ENCODE measurements at regions not wholly inside any gene's neighbourhood (a gene's known extent, or its start where the extent isn't known, plus 50 kb on each side); places are given as distances from the start of the nearest gene placed in this dataset.

DNA sequence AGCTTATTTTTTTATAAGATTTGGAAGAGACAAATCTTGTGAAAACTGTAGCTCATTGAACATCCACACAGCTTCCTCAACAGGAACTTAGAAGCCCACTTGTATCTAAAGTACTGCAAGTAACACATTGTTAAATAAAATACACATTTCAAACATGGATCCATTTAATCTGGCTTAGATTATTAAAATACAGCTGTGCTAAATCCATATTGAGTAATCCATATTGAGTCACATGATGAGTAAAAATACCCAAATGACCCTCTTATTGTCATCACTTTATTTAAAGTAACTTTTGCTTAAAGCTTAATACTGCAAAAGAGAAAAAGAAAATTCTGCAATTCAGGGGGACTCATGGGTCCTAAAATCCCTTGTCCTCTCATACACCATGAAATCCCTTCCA, 133.3 kb downstream of the OSR1 start:
- H2BK5ac ChIP-seq (ENCODE audit: low read depth, low read length, poor library complexity, severe bottlenecking) = no peak overlapping the region
- no peak overlapping the region for H2BK20ac ChIP-seq (ENCODE audit: low read depth, low read length)
- no peak overlapping the region for H2AK9ac ChIP-seq (replicated peaks; ENCODE audit: low read depth, low read length, poor library complexity)
- BruUV-seq (replicated peaks) = no TSS peak
- H3K36me3 ChIP-seq (ENCODE audit: control insufficient read depth, insufficient read depth, low read length) = no peaks in the 10 kb centered on the region
- no peak overlapping the region for H3K14ac ChIP-seq (replicated peaks; ENCODE audit: low read depth, low read length)
- no peak overlapping the region for H3K23ac ChIP-seq (ENCODE audit: low read depth, low read length)
- H3K9me1 ChIP-seq (ENCODE audit: insufficient read depth, low read length) = 0 out of 2 replicates have a peak, but pooled peaks cover 3% of the 10 kb centered on the region
- no peak overlapping the region for H2BK15ac ChIP-seq (ENCODE audit: low read depth, low read length)
- no peaks in the 10 kb centered on the region for H3K9me3 ChIP-seq (ENCODE audit: control insufficient read depth, insufficient read depth, low read length)
- no peaks in the 10 kb centered on the region for H4K20me1 ChIP-seq (ENCODE audit: insufficient read depth, low read length)
- DNase-seq (no peak), ATAC-seq (ENCODE audit: low read depth) (no peak)
- no peaks in the 10 kb centered on the region for H3K79me1 ChIP-seq (ENCODE audit: low read depth in 1 of 2, low read length in 2 of 2)
- in situ Hi-C loops (cut with MboI; ENCODE audit: low sequenced_read_pairs) = no loop called here
- no peaks in the 10 kb centered on the region; the same call in 1 of the 2 replicates for H3K27me3 ChIP-seq (ENCODE audit: control insufficient read depth, insufficient read depth, low read length)
- H3K4me2 ChIP-seq (ENCODE audit: low read depth, low read length) = no peak overlapping the region
- no peak overlapping the region for H3K4ac ChIP-seq (ENCODE audit: low read depth, low read length)
- H4K91ac ChIP-seq (ENCODE audit: insufficient read depth, low read depth, low read length) = no peak overlapping the region
- no peak overlapping the region for H2BK120ac ChIP-seq (ENCODE audit: low read depth, low read length)
- ChIA-PET POLR2A (ENCODE audit: unreplicated experiment) (no interaction called here), CTCF (interaction anchor here (0.6 kb wide), 1 partner anchor 480 kb away, joined by 4 read pairs; no protein-coding TSS in a partner anchor)
- no peak overlapping the region for H3K18ac ChIP-seq (ENCODE audit: low read depth, low read length)
- intact Hi-C loops (cut with micrococcal nuclease) = no loop called here
- no peak overlapping the region for H3K27ac ChIP-seq (ENCODE audit: insufficient read depth, low read length)
- peaks cover 8% of the 10 kb centered on the region for H3K4me1 ChIP-seq (ENCODE audit: control insufficient read depth, insufficient read depth, low read length)
- H4K8ac ChIP-seq (ENCODE audit: low read depth in 2 of 2, low read length in 2 of 2) = no peak overlapping the region
- TF ChIP-seq RFX5 (IDR thresholded peaks at IDR 0.05; ENCODE audit: low read depth, low read length) (no peak), FOS (IDR thresholded peaks at IDR 0.05; ENCODE audit: low read depth, low read length) (no peak), RCOR1 (IDR thresholded peaks at IDR 0.05; ENCODE audit: insufficient replicate concordance, low read length) (no peak), SMC3 (IDR thresholded peaks at IDR 0.05; ENCODE audit: low read depth, low read length) (no peak), POLR2A (IDR thresholded peaks at IDR 0.05; ENCODE audit: low read depth, low read length) (no peak)
- TF ChIP-seq, protein P1, sequence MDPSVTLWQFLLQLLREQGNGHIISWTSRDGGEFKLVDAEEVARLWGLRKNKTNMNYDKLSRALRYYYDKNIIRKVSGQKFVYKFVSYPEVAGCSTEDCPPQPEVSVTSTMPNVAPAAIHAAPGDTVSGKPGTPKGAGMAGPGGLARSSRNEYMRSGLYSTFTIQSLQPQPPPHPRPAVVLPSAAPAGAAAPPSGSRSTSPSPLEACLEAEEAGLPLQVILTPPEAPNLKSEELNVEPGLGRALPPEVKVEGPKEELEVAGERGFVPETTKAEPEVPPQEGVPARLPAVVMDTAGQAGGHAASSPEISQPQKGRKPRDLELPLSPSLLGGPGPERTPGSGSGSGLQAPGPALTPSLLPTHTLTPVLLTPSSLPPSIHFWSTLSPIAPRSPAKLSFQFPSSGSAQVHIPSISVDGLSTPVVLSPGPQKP (IDR thresholded peaks at IDR 0.05; ENCODE audit: borderline replicate concordance, low read depth, low read length) = no peak
- TF ChIP-seq, protein P2, sequence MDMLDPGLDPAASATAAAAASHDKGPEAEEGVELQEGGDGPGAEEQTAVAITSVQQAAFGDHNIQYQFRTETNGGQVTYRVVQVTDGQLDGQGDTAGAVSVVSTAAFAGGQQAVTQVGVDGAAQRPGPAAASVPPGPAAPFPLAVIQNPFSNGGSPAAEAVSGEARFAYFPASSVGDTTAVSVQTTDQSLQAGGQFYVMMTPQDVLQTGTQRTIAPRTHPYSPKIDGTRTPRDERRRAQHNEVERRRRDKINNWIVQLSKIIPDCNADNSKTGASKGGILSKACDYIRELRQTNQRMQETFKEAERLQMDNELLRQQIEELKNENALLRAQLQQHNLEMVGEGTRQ (IDR thresholded peaks at IDR 0.05; ENCODE audit: low read depth, low read length) = no peak
- no peak overlapping the region for H3K9ac ChIP-seq (ENCODE audit: low read depth, low read length)
- no peak overlapping the region for H3K4me3 ChIP-seq (ENCODE audit: insufficient read depth, low read depth, low read length)
- H4K5ac ChIP-seq (ENCODE audit: low read depth, low read length) = no peak overlapping the region
- H2AFZ ChIP-seq (replicated peaks; ENCODE audit: low read length, poor library complexity) = no peak overlapping the region
- H3K56ac ChIP-seq (ENCODE audit: extremely low read depth, insufficient read depth, low read length) = no peak overlapping the region
- H2AK5ac ChIP-seq (ENCODE audit: low read depth, low read length) = no peak overlapping the region
- dilution Hi-C loops (cut with HindIII; ENCODE audit: low sequenced_read_pairs, unreplicated experiment) = no loop called here

Measured in IMR-90 (cell line).